NCI-H146 (cell line): ENCODE measurements at regions not wholly inside any gene's neighbourhood (a gene's known extent, or its start where the extent isn't known, plus 50 kb on each side); places are given as distances from the start of the nearest gene placed in this dataset.
"Not testable (repeated sequence)": the region's sequence is repeated elsewhere in the genome, so short reads cannot be mapped to it uniquely, and the experiment has no call there.

Source experiments
- DNase-seq: peaks from one replicate; lab custom pipeline; 2025; lab: John Stamatoyannopoulos, UW

- no peak for DNase-seq
These were observed 185.5 kb downstream of the TEX13C start for GRCh38 chrX:125505207-125505606.

DNA sequence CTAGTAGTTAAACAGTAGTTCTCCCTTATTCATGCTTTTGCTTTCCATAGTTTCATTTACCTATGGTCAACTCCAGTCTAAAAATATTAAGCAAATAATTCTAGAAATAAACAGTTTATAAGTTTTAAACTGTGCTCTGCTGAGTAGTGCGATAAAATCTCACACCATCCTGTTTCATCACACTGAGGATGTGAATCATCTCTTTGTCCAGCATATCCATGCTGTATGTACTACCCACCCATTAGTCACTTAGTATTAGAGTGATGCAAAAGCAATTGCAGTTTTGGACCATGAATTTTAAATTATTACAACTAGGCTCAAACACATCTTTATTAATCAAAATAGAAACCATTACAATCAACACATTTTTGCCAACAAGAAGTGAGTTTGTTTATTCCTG lies 187.4 kb downstream of the TEX13C start:
- DNase-seq: no peak

GRCh38 chrX:125520029-125520428 lies 200.4 kb downstream of the TEX13C start:
- no peak for DNase-seq

- no peak for DNase-seq
These were observed 203.1 kb downstream of the TEX13C start for GRCh38 chrX:125522752-125523151.

- no peak for DNase-seq
These were observed 212.9 kb downstream of the TEX13C start for GRCh38 chrX:125532411-125533089.

GRCh38 chrX:125533352-125533751 lies 213.7 kb downstream of the TEX13C start:
- DNase-seq: no peak

DNA sequence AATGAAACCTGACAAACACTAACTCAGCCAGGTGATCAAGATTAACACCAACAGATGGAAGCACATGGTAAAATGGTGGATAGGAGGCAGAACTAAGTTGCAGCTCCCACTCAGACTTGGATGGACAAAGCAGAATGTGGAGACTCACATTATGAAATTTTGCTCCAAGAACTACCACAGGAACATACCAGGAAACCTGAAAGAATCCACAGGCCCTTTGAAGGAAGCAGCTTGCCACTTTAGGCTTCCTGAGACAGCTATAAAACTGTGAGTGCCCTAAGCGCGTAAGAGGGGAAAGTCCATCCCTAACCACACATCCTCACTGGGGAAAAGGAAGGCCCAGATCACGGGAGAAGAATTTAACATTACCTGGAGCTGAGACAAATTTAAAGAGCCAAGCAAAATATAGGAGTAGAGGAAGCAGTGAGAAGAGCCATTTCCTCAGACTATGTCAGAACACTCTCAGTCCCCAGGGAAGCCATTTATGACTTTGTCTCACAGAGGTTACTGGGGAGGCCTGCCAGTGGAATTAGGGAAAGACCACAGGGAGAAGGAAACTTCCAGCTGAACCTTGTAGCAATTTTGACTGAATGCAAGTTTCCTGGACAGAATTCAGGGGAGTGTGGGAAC lies 224.5 kb downstream of the TEX13C start:
- DNase-seq: no peak

DNA sequence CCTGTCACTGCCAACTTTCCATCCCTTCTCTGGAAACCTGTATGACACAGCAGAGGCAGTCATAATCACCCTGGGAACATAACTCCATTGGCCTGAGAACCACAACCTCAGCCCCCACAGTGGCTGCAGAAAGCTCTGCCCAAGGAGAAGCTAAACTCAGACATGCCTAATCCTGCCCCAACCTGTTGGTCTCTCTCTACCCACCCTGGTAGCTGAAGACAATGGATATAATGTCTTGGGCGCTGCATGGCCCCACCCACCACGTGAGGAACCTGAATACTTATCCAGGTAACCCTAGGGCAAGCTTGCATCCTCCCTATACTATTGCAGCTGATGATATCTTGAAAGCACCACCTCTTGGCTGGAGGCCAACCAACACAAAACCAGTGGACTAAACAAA lies 225.2 kb downstream of the TEX13C start:
- DNase-seq: no peak

DNA sequence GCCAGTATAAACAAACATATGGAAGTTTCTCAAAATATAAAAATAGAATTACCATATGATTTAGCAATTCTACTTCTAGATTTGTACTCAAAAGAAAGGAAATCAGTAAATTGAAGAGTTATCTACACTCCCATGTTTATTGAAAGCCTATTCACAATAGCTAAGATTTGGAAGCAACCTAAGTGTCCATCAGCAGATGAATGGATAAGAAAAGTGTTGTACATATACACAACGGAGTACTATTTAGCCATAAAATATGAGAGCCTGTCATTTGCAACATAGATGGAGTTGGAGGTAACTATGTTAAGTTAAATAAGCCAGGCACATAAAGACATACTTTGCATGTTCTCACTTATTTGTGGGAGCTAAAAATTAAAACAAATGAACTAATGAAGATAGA lies 257.8 kb downstream of the TEX13C start:
- no peak for DNase-seq

GRCh38 chrX:125604448-125604847 lies 284.8 kb downstream of the TEX13C start:
- DNase-seq: no peak

- no peak for DNase-seq
These were observed 285.5 kb downstream of the TEX13C start for GRCh38 chrX:125605145-125605544.

GRCh38 chrX:125614591-125615343 lies 295.1 kb downstream of the TEX13C start:
- not testable (repeated sequence) for DNase-seq

- DNase-seq: no peak
These were observed 301.3 kb downstream of the TEX13C start for GRCh38 chrX:125620715-125621587.

GRCh38 chrX:125621588-125621927 lies 301.9 kb downstream of the TEX13C start:
- DNase-seq: no peak

- no peak for DNase-seq
These were observed 303.2 kb downstream of the TEX13C start for GRCh38 chrX:125622899-125623298.

- DNase-seq: no peak
These were observed 308.0 kb downstream of the TEX13C start for GRCh38 chrX:125627676-125628075.

DNA sequence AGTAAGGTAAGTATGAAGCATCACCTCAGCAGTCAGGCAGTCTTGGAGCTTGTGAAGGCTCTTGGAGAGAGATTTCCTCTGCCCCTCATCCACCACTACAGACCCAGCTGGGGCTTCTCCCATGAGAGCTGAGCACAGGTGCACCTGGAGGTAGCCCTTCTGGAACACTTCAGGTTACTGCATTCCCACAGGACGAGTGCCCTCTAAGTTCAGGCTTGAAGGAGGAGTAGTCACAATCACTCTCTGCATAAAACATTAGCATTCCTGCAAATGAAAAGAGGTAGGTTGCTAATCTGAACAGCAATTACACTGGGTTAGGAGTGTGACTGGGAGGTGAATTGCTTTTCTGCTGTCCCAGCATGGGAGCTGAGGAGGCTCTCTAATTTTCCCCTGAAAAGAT lies 308.8 kb downstream of the TEX13C start:
- no peak for DNase-seq

DNA sequence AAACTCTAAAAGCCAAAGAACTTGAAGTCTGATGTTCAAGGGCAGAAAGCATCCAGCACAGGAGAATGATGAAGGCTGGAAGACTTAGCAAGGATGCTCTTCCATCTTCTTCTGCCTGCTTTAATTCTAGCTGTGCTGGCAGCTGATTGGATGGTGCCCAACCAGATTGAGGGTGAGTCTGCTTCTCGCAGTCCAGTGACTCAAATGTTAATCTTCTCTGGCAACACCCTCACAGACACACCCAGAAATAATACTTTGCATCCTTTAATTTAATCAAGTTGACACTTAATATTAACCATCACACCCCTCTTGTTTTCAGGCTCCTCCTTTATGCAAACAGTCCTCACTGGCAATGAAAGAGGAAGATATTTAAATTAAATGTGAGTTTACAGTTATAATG lies 321.7 kb downstream of the TEX13C start:
- no peak for DNase-seq

GRCh38 chrX:125646195-125646594 lies 326.5 kb downstream of the TEX13C start:
- DNase-seq: no peak

DNA sequence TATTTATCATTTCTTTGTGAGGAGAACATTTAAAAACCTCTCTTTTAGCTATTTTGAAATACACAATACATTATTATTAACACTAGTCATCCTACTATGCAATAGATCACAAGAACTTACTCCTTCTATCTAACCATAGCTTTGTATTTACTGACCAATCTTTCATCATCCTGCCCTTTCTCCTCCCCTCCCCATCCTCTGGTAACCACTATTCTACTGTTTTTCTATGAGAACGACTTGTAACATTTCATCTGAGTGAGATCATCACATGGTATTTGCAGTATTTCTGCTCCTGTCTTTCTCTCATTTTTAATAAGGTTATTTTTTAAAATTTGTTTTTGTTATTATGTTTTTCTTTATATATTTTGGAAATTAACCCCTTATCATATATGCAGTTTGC lies 331.8 kb downstream of the TEX13C start:
- no peak for DNase-seq

GRCh38 chrX:125654501-125654900 lies 334.8 kb downstream of the TEX13C start:
- no peak for DNase-seq

- DNase-seq: no peak
These were observed 354.1 kb downstream of the TEX13C start for GRCh38 chrX:125673758-125674157.
